HG02885 (cell line): ENCODE measurements at regions not wholly inside any gene's neighbourhood (a gene's known extent, or its start where the extent isn't known, plus 50 kb on each side); places are given as distances from the start of the nearest gene placed in this dataset.
"Not testable (repeated sequence)": the region's sequence is repeated elsewhere in the genome, so short reads cannot be mapped to it uniquely, and the experiment has no call there.

Experiments used
- ATAC-seq: cut with Tn5 transposase; IDR thresholded peaks from one replicate; pipeline ENCODE4 v1.9.1; 2021; ENCODE audit warnings: mild to moderate bottlenecking; ENCODE audit not compliant: unreplicated experiment, poor library complexity

GRCh38 chr13:34371645-34372395 lies 553.9 kb downstream of the RFC3 start:
- no peak for ATAC-seq

- ATAC-seq, result no peak
Observed at GRCh38 chr13:34372581-34372980, 554.6 kb downstream of the RFC3 start.

GRCh38 chr13:34376483-34376882 lies 558.5 kb downstream of the RFC3 start:
- no peak for ATAC-seq

GRCh38 chr13:34381228-34381627 lies 560.8 kb upstream of the NBEA start:
- no peak for ATAC-seq

GRCh38 chr13:34383728-34384127 lies 558.3 kb upstream of the NBEA start:
- ATAC-seq, result no peak

- not testable (repeated sequence) for ATAC-seq
Observed at GRCh38 chr13:34386229-34386628, 555.8 kb upstream of the NBEA start.

- no peak for ATAC-seq
Observed at GRCh38 chr13:34391076-34391475, 551.0 kb upstream of the NBEA start.

- ATAC-seq, result no peak
Observed at GRCh38 chr13:34401696-34402095, 540.4 kb upstream of the NBEA start.

GRCh38 chr13:34405410-34406181 lies 536.5 kb upstream of the NBEA start:
- no peak for ATAC-seq

GRCh38 chr13:34408640-34409039 lies 533.4 kb upstream of the NBEA start:
- ATAC-seq, result no peak

- ATAC-seq, result no peak
Observed at GRCh38 chr13:34409496-34410182, 532.4 kb upstream of the NBEA start.

- no peak for ATAC-seq
Observed at GRCh38 chr13:34410678-34411077, 531.4 kb upstream of the NBEA start.

GRCh38 chr13:34411177-34411576 lies 530.9 kb upstream of the NBEA start:
- ATAC-seq, result no peak

- ATAC-seq, result no peak
Observed at GRCh38 chr13:34411894-34412293, 530.2 kb upstream of the NBEA start.

GRCh38 chr13:34412295-34412694 lies 529.8 kb upstream of the NBEA start:
- ATAC-seq, result no peak

- ATAC-seq, result no peak
Observed at GRCh38 chr13:34412817-34413375, 529.2 kb upstream of the NBEA start.

GRCh38 chr13:34413538-34414210 lies 528.4 kb upstream of the NBEA start:
- ATAC-seq, result no peak

- ATAC-seq, result no peak
Observed at GRCh38 chr13:34414616-34415015, 527.5 kb upstream of the NBEA start.

- ATAC-seq, result no peak
Observed at GRCh38 chr13:34416971-34417380, 525.1 kb upstream of the NBEA start.

- no peak for ATAC-seq
Observed at GRCh38 chr13:34417896-34418295, 524.2 kb upstream of the NBEA start.
